OCI-LY1 (cell line): ENCODE measurements at regions not wholly inside any gene's neighbourhood (a gene's known extent, or its start where the extent isn't known, plus 50 kb on each side); places are given as distances from the start of the nearest gene placed in this dataset.

Experiments used
- H2AFZ ChIP-seq: fragments of 200-600 bp; sonication (generic), shearing (Covaris generic); 2 replicates; pipeline ENCODE4 v1.6.0; 2014; ENCODE audit warnings: antibody characterized with exemption, mild to moderate bottlenecking, low read length
- H3F3A ChIP-seq: fragments of 200-600 bp; sonication (generic), shearing (Covaris generic); 2 replicates; pipeline ENCODE4 v1.6.0; 2014; ENCODE audit warnings: mild to moderate bottlenecking, antibody characterized with exemption, low read length, moderate library complexity; ENCODE audit not compliant: insufficient read depth
- H3K27ac ChIP-seq: fragments of 200-600 bp; sonication (generic); 2 replicates; pipeline ENCODE4 v1.5.1; 2014; ENCODE audit warnings: low read length, mixed run types, mild to moderate bottlenecking, low read depth; ENCODE audit not compliant: poor library complexity, severe bottlenecking
- H3K27me3 ChIP-seq: fragments of 200-600 bp; sonication (generic); 2 replicates; pipeline ENCODE4 v1.6.0; 2014; ENCODE audit warnings: antibody characterized with exemption, mild to moderate bottlenecking, low read length, moderate library complexity; ENCODE audit not compliant: insufficient read depth
- H3K36me3 ChIP-seq: fragments of 200-600 bp; sonication (generic); 2 replicates; pipeline ENCODE4 v1.6.1; 2014; ENCODE audit warnings: mild to moderate bottlenecking, antibody characterized with exemption, low read length, moderate library complexity, mixed read lengths; ENCODE audit not compliant: insufficient read depth
- H3K4me1 ChIP-seq: fragments of 200-600 bp; sonication (generic); 2 replicates; pipeline ENCODE4 v1.5.1; 2014; ENCODE audit warnings: mild to moderate bottlenecking, low read length, moderate library complexity; ENCODE audit not compliant: insufficient read depth, severe bottlenecking
- H3K4me2 ChIP-seq: fragments of 200-600 bp; sonication (generic), shearing (Covaris generic); 2 replicates; pipeline ENCODE4 v1.6.1; 2014; ENCODE audit warnings: low read length
- H3K4me3 ChIP-seq: fragments of 200-600 bp; sonication (generic); 2 replicates; pipeline ENCODE4 v1.5.1; 2014; ENCODE audit warnings: low read length, low read depth, mild to moderate bottlenecking, mixed read lengths; ENCODE audit not compliant: poor library complexity, severe bottlenecking
- H3K79me2 ChIP-seq: fragments of 200-600 bp; shearing (Covaris generic); 2 replicates; pipeline ENCODE4 v1.6.1; 2016; ENCODE audit warnings: mixed run types, low read length, mixed read lengths; ENCODE audit not compliant: insufficient read depth
- H3K9ac ChIP-seq: fragments of 200-600 bp; sonication (generic), shearing (Covaris generic); 2 replicates; pipeline ENCODE4 v1.6.1; 2014; ENCODE audit warnings: mild to moderate bottlenecking, low read length, mixed read lengths
- H3K9me2 ChIP-seq: fragments of 200-600 bp; sonication (generic), shearing (Covaris generic); 2 replicates; pipeline ENCODE4 v1.6.1; 2014; ENCODE audit warnings: low read depth, mild to moderate bottlenecking, low read length, mixed read lengths
- H3K9me3 ChIP-seq: fragments of 200-600 bp; shearing (Covaris generic); 2 replicates; pipeline ENCODE4 v1.6.1; 2014; ENCODE audit warnings: low read length, mixed read lengths
- H4K20me1 ChIP-seq: fragments of 200-600 bp; sonication (generic), shearing (Covaris generic); 2 replicates; pipeline ENCODE4 v1.6.0; 2016; ENCODE audit warnings: mild to moderate bottlenecking, low read length; ENCODE audit not compliant: insufficient read depth
- CTCF ChIP-seq: fragments of 200-600 bp; sonication (generic), shearing (Covaris generic); IDR thresholded peaks from 2 replicates; pipeline ENCODE4 v1.5.1; 2017; ENCODE audit warnings: mild to moderate bottlenecking, antibody characterized with exemption, low read length, moderate library complexity, mixed read lengths
- EZH2 ChIP-seq: fragments of 200-600 bp; sonication (generic), shearing (Covaris generic); IDR thresholded peaks from 2 replicates; pipeline ENCODE4 v1.8.0; 2017; ENCODE audit warnings: borderline replicate concordance, mixed run types, mild to moderate bottlenecking, antibody characterized with exemption, low read length, moderate library complexity, mixed read lengths

GRCh38 chr17:5817475-5818395 lies 233.4 kb upstream of the NLRP1 start:
- Histone ChIP-seq H2AFZ (no peak overlapping the region), H3K9me2 (no peaks in the 10 kb centered on the region), H3K27ac (no peak overlapping the region), H3K79me2 (no peaks in the 10 kb centered on the region), H3K27me3 (no peaks in the 10 kb centered on the region), H3K9me3 (no peaks in the 10 kb centered on the region), H4K20me1 (no peaks in the 10 kb centered on the region), H3K9ac (no peak overlapping the region), H3K4me2 (no peak overlapping the region), H3K4me3 (no peak overlapping the region), H3K4me1 (no peaks in the 10 kb centered on the region), H3F3A (no peaks in the 10 kb centered on the region), H3K36me3 (no peaks in the 10 kb centered on the region)
- TF ChIP-seq EZH2 (no peak), CTCF (no peak)

- Histone ChIP-seq H3K36me3 (no peaks in the 10 kb centered on the region), H3K9ac (no peak overlapping the region), H3K27me3 (no peaks in the 10 kb centered on the region), H3K4me1 (no peaks in the 10 kb centered on the region), H3K9me2 (no peaks in the 10 kb centered on the region), H3F3A (no peaks in the 10 kb centered on the region), H3K9me3 (no peaks in the 10 kb centered on the region), H4K20me1 (no peaks in the 10 kb centered on the region), H3K79me2 (no peaks in the 10 kb centered on the region), H3K4me2 (no peak overlapping the region), H3K27ac (no peak overlapping the region), H3K4me3 (no peak overlapping the region), H2AFZ (no peak overlapping the region)
- TF ChIP-seq CTCF (no peak), EZH2 (no peak)
Measured at GRCh38 chr17:5819396-5819795, 235.1 kb upstream of the NLRP1 start.

GRCh38 chr17:5819921-5820685 lies 235.8 kb upstream of the NLRP1 start:
- no peaks in the 10 kb centered on the region for H3K36me3 ChIP-seq
- no peaks in the 10 kb centered on the region for H3F3A ChIP-seq
- no peaks in the 10 kb centered on the region for H3K4me1 ChIP-seq
- H4K20me1 ChIP-seq, result no peaks in the 10 kb centered on the region
- TF ChIP-seq CTCF (no peak), EZH2 (no peak)
- H3K4me2 ChIP-seq, result no peak overlapping the region
- no peak overlapping the region for H3K9ac ChIP-seq
- no peak overlapping the region for H2AFZ ChIP-seq
- H3K4me3 ChIP-seq, result no peak overlapping the region
- no peaks in the 10 kb centered on the region for H3K9me2 ChIP-seq
- H3K9me3 ChIP-seq, result no peaks in the 10 kb centered on the region
- no peak overlapping the region for H3K27ac ChIP-seq
- H3K79me2 ChIP-seq, result no peaks in the 10 kb centered on the region
- no peaks in the 10 kb centered on the region for H3K27me3 ChIP-seq
